CD14-positive monocyte (primary cell): ENCODE measurements at regions not wholly inside any gene's neighbourhood (a gene's known extent, or its start where the extent isn't known, plus 50 kb on each side); places are given as distances from the start of the nearest gene placed in this dataset.

ENCODE experiments used
- DNase-seq, 3 donors: peaks; one replicate each; pipeline ENCODE4 v3.0.0-alpha.2; 2011 to 2022
- H2AFZ ChIP-seq: 2 replicates; pipeline ENCODE4 v1.6.0; 2012; ENCODE audit warnings: mild to moderate bottlenecking, low read depth, low read length, inconsistent platforms; ENCODE audit not compliant: insufficient read depth, poor library complexity, severe bottlenecking
- H3K27ac ChIP-seq, 2 donors: 1 replicate in 1 of 2; 2 replicates in 1 of 2; pipeline ENCODE4 v1.5.1; 2012 to 2013; ENCODE audit warnings: low read length in 2 of 2, control low read depth in 1 of 2, inconsistent platforms in 1 of 2, low read depth in 1 of 2, mild to moderate bottlenecking in 1 of 2
- H3K27me3 ChIP-seq, 2 donors: one replicate each; pipeline versions ENCODE4 v1.6.0 to v1.6.1; 2011 to 2013; ENCODE audit warnings: low read length in 2 of 2; ENCODE audit not compliant: control insufficient read depth in 2 of 2, insufficient read depth in 2 of 2
- H3K36me3 ChIP-seq, 2 donors: replicated peaks in 1 of 2; 1 replicate in 1 of 2; 2 replicates in 1 of 2; pipeline versions ENCODE4 v1.5.1 to v1.6.1; 2012 to 2013; ENCODE audit warnings: low read length in 2 of 2, control low read depth in 1 of 2, inconsistent platforms in 1 of 2, mild to moderate bottlenecking in 1 of 2; ENCODE audit not compliant: insufficient read depth in 2 of 2, control insufficient read depth in 1 of 2
- H3K4me1 ChIP-seq, 2 donors: 1 replicate in 1 of 2; 2 replicates in 1 of 2; pipeline versions ENCODE4 v1.5.1 to v1.6.1; 2012 to 2013; ENCODE audit warnings: low read length in 2 of 2, control low read depth in 1 of 2, inconsistent platforms in 1 of 2, mild to moderate bottlenecking in 1 of 2, moderate library complexity in 1 of 2; ENCODE audit not compliant: insufficient read depth in 2 of 2, control insufficient read depth in 1 of 2
- H3K4me2 ChIP-seq: replicated peaks from 2 replicates; pipeline ENCODE3; 2012; ENCODE audit warnings: low read length, moderate library complexity, mild to moderate bottlenecking; ENCODE audit not compliant: poor library complexity, severe bottlenecking; ENCODE audit errors: extremely low read depth
- H3K4me3 ChIP-seq, 3 experiments: fragments of 200-600 bp in 1 of 3; sonication (generic) in 1 of 3; replicated peaks in 1 of 3; 1 replicate in 2 of 3; 2 replicates in 1 of 3; pipeline ENCODE4 v1.5.1; 2011 to 2013; ENCODE audit warnings: low read length in 3 of 3, mild to moderate bottlenecking in 3 of 3, control low read depth in 2 of 3, low read depth in 2 of 3, inconsistent platforms in 1 of 3, moderate library complexity in 1 of 3
- H3K79me2 ChIP-seq: 2 replicates; pipeline ENCODE4 v1.6.0; 2012; ENCODE audit warnings: mild to moderate bottlenecking, control low read depth, inconsistent platforms, low read length, moderate library complexity; ENCODE audit not compliant: insufficient read depth
- H3K9ac ChIP-seq: 2 replicates; pipeline ENCODE4 v1.6.0; 2017; ENCODE audit warnings: low read length, mild to moderate bottlenecking; ENCODE audit not compliant: insufficient read depth, poor library complexity, severe bottlenecking
- H3K9me3 ChIP-seq, 2 donors: replicated peaks in 1 of 2; 1 replicate in 1 of 2; 2 replicates in 1 of 2; pipeline versions ENCODE4 v1.5.1 to v1.6.1; 2012 to 2013; ENCODE audit warnings: low read length in 2 of 2, control low read depth in 1 of 2; ENCODE audit not compliant: control insufficient read depth in 1 of 2, insufficient read depth in 1 of 2
- H4K20me1 ChIP-seq: 2 replicates; pipeline ENCODE4 v1.6.0; 2012; ENCODE audit warnings: mild to moderate bottlenecking, low read length, control low read depth, moderate library complexity; ENCODE audit not compliant: insufficient read depth
- H3K27ac Mint-ChIP-seq, 7 donors: one replicate each; pipeline ENCODE4 v1.8.0; 2020; ENCODE audit warnings: mild to moderate bottlenecking in 7 of 7, mixed read lengths in 7 of 7, moderate library complexity in 6 of 7, inconsistent platforms in 2 of 7
- H3K27me3 Mint-ChIP-seq, 3 donors: one replicate each; pipeline ENCODE4 v1.8.0; 2021 to 2022; ENCODE audit warnings: low read depth in 3 of 3, mild to moderate bottlenecking in 3 of 3, mixed read lengths in 3 of 3, moderate library complexity in 3 of 3, inconsistent platforms in 1 of 3
- H3K36me3 Mint-ChIP-seq, 2 donors: one replicate each; pipeline ENCODE4 v1.8.0; 2020; ENCODE audit warnings: mixed read lengths in 2 of 2, inconsistent platforms in 1 of 2, mild to moderate bottlenecking in 1 of 2
- H3K4me1 Mint-ChIP-seq: one replicate; pipeline ENCODE4 v1.8.0; 2020; ENCODE audit warnings: mild to moderate bottlenecking, mixed read lengths
- H3K4me3 Mint-ChIP-seq, 2 donors: one replicate each; pipeline ENCODE4 v1.8.0; 2020; ENCODE audit warnings: mild to moderate bottlenecking in 2 of 2, mixed read lengths in 2 of 2, moderate library complexity in 1 of 2
- H3K9me3 Mint-ChIP-seq, 7 donors: one replicate each; pipeline ENCODE4 v1.8.0; 2020 to 2022; ENCODE audit warnings: mixed read lengths in 7 of 7, mild to moderate bottlenecking in 6 of 7, moderate library complexity in 6 of 7, inconsistent platforms in 2 of 7
- WGBS: methylation state at CpG from one replicate; pipeline ENCODE4 v1.1.5; 2013; ENCODE audit warnings: missing lambda C conversion rate; ENCODE audit not compliant: insufficient coverage; 5-methylcytosine and 5-hydroxymethylcytosine counted together
- intact Hi-C, 2 donors: fragments of 100-400 bp; cut with micrococcal nuclease; formaldehyde crosslinking; loops; one replicate each; pipeline versions ENCODE4 v1.15.0 to v1.15.1; 2023
- TF ChIP-seq, protein P1 (sequence below): fragments of 200-600 bp; IDR thresholded peaks from one replicate; pipeline ENCODE4 v1.8.0; 2022; ENCODE audit warnings: antibody characterized with exemption, mild to moderate bottlenecking

DNA sequence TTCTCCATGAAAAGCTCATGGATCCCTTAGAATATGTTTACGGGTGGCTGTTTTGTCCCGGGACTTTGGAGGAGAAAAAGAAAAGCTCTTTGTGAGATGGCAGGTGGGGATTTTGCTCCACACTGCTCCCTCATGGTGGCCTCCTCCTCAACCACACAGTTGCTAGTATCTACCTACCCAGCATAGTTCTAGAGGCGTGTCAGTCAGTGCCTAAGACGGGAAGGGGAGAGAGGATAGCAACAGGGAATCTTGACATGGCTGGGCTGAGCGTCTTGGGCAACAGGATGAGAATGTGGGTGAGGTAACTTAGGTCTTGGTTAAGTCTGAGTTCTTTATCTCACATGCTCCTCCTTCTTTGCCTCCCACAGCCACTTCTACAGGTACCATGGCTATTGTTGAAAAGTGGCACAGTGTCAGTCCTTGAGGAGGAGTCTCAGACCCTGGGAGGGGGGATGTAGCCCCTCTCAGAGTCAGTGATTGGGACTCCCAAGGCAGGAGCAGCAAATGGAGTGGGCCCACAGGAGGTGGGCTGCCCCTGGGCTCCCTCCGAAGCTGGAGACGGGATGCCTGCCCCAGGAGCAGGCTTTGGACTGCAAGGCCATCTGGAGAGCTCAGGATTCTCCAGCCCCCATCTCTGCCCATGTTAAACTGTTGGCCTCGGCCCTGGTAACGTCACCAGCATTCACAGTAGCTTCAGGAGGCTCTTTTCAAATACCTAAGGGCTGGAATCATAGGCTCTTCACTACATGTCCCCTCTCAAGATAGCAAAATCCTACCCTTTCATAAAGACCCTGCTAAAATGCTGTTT, 75.4 kb downstream of the TENT5C start:
- Mint-ChIP-seq H3K9me3 (peaks cover 0 to 1% (median 0%) of the 10 kb centered on the region in 7 donors), H3K4me1 (peaks cover 2% of the 10 kb centered on the region), H3K36me3 (no peaks in the 10 kb centered on the region), H3K4me3 (no peak overlapping the region), H3K27me3 (peaks cover 0 to 3% (median 3%) of the 10 kb centered on the region in 3 donors), H3K27ac (no peak overlapping the region)
- 92% methylated on average over 4 of the region's 9 CpGs for WGBS
- no peak overlapping the region for H3K4me2 ChIP-seq
- DNase-seq = no peak
- H2AFZ ChIP-seq = no peak overlapping the region
- TF ChIP-seq, protein P1, sequence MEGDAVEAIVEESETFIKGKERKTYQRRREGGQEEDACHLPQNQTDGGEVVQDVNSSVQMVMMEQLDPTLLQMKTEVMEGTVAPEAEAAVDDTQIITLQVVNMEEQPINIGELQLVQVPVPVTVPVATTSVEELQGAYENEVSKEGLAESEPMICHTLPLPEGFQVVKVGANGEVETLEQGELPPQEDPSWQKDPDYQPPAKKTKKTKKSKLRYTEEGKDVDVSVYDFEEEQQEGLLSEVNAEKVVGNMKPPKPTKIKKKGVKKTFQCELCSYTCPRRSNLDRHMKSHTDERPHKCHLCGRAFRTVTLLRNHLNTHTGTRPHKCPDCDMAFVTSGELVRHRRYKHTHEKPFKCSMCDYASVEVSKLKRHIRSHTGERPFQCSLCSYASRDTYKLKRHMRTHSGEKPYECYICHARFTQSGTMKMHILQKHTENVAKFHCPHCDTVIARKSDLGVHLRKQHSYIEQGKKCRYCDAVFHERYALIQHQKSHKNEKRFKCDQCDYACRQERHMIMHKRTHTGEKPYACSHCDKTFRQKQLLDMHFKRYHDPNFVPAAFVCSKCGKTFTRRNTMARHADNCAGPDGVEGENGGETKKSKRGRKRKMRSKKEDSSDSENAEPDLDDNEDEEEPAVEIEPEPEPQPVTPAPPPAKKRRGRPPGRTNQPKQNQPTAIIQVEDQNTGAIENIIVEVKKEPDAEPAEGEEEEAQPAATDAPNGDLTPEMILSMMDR = no peak
- H3K9me3 ChIP-seq = no peaks in the 10 kb centered on the region
- no peak overlapping the region for H3K27ac ChIP-seq
- no peak overlapping the region for H3K9ac ChIP-seq
- H3K27me3 ChIP-seq = no peaks in the 10 kb centered on the region
- intact Hi-C loops = no loop called here
- H3K4me1 ChIP-seq = no peaks in the 10 kb centered on the region
- H4K20me1 ChIP-seq = no peaks in the 10 kb centered on the region
- no peaks in the 10 kb centered on the region for H3K36me3 ChIP-seq
- H3K79me2 ChIP-seq = no peaks in the 10 kb centered on the region
- H3K4me3 ChIP-seq = no peak overlapping the region

DNA sequence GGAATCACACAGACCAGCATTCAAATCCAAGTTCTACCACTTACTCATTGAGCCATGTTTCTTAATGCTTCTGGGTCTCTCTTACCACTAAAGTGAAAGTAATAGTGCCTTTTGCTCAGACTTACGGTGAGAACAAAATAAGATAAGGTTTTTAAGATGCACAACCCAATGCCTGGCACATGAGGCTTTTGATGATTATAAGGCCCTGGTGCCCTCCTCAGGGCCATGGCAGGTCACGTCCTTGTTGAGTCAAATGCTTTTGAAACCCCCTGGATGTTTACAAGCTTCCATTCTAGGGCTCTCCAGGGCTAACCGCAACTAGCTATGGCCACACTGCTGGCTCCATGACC, 76.0 kb downstream of the TENT5C start:
- TF ChIP-seq, protein P1 = no peak
- no peak overlapping the region for H3K27ac Mint-ChIP-seq
- peaks cover 0 to 3% (median 3%) of the 10 kb centered on the region in 3 donors for H3K27me3 Mint-ChIP-seq
- H3K9ac ChIP-seq = no peak overlapping the region
- H3K27ac ChIP-seq = no peak overlapping the region
- intact Hi-C loops = no loop called here
- DNase-seq = no peak
- H3K36me3 Mint-ChIP-seq = no peaks in the 10 kb centered on the region
- no peak overlapping the region for H3K4me3 Mint-ChIP-seq
- no peaks in the 10 kb centered on the region for H4K20me1 ChIP-seq
- no peaks in the 10 kb centered on the region for H3K27me3 ChIP-seq
- H3K79me2 ChIP-seq = no peaks in the 10 kb centered on the region
- H3K9me3 Mint-ChIP-seq = peaks cover 0 to 1% (median 0%) of the 10 kb centered on the region in 7 donors
- no peaks in the 10 kb centered on the region for H3K4me1 ChIP-seq
- H3K4me3 ChIP-seq = no peak overlapping the region
- no peak overlapping the region for H3K4me2 ChIP-seq
- H3K36me3 ChIP-seq = no peaks in the 10 kb centered on the region
- no peak overlapping the region for H2AFZ ChIP-seq
- H3K4me1 Mint-ChIP-seq = peaks cover 2% of the 10 kb centered on the region
- no peaks in the 10 kb centered on the region for H3K9me3 ChIP-seq
- 94% methylated on average over 2 of the region's 3 CpGs for WGBS
